Ascending aorta (tissue), 2 donors: ENCODE measurements at regions not wholly inside any gene's neighbourhood (a gene's known extent, or its start where the extent isn't known, plus 50 kb on each side); places are given as distances from the start of the nearest gene placed in this dataset.

ENCODE experiments used
- DNase-seq, 2 donors: peaks; one replicate each; pipeline ENCODE4 v3.0.0-alpha.2; 2019; ENCODE audit warnings: low spot score in 2 of 2
- H3K27ac ChIP-seq, 2 donors: fragments of 200-600 bp; sonication (generic); one replicate each; pipeline ENCODE4 v1.5.1; 2016 to 2017; ENCODE audit warnings: mild to moderate bottlenecking in 1 of 2
- H3K27me3 ChIP-seq: fragments of 200-600 bp; sonication (generic); one replicate; pipeline ENCODE4 v1.5.1; 2017
- H3K36me3 ChIP-seq, 2 donors: fragments of 200-600 bp; sonication (generic); one replicate each; pipeline ENCODE4 v1.5.1; 2016
- H3K4me1 ChIP-seq, 2 donors: fragments of 200-600 bp; sonication (generic); one replicate each; pipeline ENCODE4 v1.5.1; 2016 to 2017; ENCODE audit warnings: mild to moderate bottlenecking in 1 of 2
- H3K4me3 ChIP-seq, 2 donors: fragments of 200-600 bp; sonication (generic); one replicate each; pipeline ENCODE4 v1.5.1; 2016 to 2017; ENCODE audit warnings: mild to moderate bottlenecking in 1 of 2
- H3K9me3 ChIP-seq, 2 donors: fragments of 200-600 bp; sonication (generic); one replicate each; pipeline ENCODE4 v1.5.1; 2016
- intact Hi-C: fragments of 100-400 bp; cut with DNase I; formaldehyde crosslinking; loops from one replicate; pipeline ENCODE4 v1.15.1; 2023
- TF ChIP-seq, protein P1 (sequence below), 3 experiments: fragments of 200-600 bp in 2 of 3; fragments of 450-650 bp in 1 of 3; sonication (generic) in 2 of 3; IDR thresholded peaks; one replicate each; pipeline ENCODE4 v1.5.1; 2016 to 2019; ENCODE audit warnings: antibody characterized with exemption in 3 of 3, mild to moderate bottlenecking in 1 of 3, moderate library complexity in 1 of 3

DNA sequence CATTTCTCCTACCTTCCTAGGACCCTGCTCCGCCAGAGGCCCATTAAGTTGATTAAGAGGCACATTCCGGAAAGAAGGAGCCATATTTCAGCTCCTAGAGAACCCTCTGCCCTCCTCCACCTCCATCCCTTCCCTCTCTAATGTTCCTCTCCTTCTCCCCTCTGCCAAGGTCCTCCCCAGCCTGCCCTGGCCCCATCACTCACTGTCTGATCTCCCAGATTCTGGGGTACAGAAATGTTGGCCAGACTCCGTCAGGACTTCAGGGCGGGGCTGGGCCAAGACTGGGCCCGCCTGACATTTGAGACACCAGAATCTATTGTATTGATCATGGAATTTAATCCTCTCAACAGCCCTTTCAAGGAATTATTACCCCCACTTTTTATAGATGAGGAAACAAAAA, 136.1 kb downstream of the TMEM132E start:
- Histone ChIP-seq H3K4me1 (no peaks in the 10 kb centered on the region), H3K27me3 (no peaks in the 10 kb centered on the region), H3K36me3 (no peaks in the 10 kb centered on the region), H3K4me3 (no peak overlapping the region), H3K9me3 (no peaks in the 10 kb centered on the region), H3K27ac (no peak overlapping the region)
- DNase-seq, result no peak
- TF ChIP-seq, protein P1, sequence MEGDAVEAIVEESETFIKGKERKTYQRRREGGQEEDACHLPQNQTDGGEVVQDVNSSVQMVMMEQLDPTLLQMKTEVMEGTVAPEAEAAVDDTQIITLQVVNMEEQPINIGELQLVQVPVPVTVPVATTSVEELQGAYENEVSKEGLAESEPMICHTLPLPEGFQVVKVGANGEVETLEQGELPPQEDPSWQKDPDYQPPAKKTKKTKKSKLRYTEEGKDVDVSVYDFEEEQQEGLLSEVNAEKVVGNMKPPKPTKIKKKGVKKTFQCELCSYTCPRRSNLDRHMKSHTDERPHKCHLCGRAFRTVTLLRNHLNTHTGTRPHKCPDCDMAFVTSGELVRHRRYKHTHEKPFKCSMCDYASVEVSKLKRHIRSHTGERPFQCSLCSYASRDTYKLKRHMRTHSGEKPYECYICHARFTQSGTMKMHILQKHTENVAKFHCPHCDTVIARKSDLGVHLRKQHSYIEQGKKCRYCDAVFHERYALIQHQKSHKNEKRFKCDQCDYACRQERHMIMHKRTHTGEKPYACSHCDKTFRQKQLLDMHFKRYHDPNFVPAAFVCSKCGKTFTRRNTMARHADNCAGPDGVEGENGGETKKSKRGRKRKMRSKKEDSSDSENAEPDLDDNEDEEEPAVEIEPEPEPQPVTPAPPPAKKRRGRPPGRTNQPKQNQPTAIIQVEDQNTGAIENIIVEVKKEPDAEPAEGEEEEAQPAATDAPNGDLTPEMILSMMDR (IDR thresholded peaks at IDR 0.05), result no peak
- intact Hi-C loops, result no loop called here

GRCh38 chr17:34714475-34715410, 135.4 kb downstream of the TMEM132E start:
- no peak overlapping the region for H3K27ac ChIP-seq
- H3K36me3 ChIP-seq, result no peaks in the 10 kb centered on the region
- TF ChIP-seq, protein P1 (IDR thresholded peaks at IDR 0.05), result no peak
- intact Hi-C loops, result no loop called here
- no peak for DNase-seq
- no peaks in the 10 kb centered on the region for H3K4me1 ChIP-seq
- H3K4me3 ChIP-seq, result no peak overlapping the region
- H3K27me3 ChIP-seq, result no peaks in the 10 kb centered on the region
- H3K9me3 ChIP-seq, result no peaks in the 10 kb centered on the region

DNA sequence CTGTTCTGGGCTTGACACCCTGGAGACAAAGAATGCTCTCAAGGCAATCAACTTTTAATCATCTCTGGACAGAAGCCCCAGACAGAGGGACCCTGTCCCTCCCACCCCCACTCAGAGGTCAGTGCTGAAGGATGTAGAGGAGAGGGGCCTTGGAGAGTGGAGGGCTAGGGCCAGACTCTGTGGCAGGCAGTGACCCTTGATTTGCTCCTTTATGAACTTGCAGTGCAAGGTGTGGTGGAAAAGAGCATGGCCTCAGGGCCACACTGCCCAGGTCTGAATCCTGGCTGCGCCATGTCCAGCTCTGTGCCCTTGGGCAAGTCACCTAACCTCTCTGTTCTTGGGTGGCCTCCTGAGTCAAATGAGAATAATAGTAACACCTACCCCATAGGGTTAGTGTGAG, 134.3 kb downstream of the TMEM132E start:
- intact Hi-C loops, result no loop called here
- Histone ChIP-seq H3K9me3 (no peaks in the 10 kb centered on the region), H3K36me3 (no peaks in the 10 kb centered on the region), H3K4me1 (no peaks in the 10 kb centered on the region), H3K4me3 (no peak overlapping the region), H3K27ac (no peak overlapping the region), H3K27me3 (no peaks in the 10 kb centered on the region)
- no peak for DNase-seq
- TF ChIP-seq, protein P1 (IDR thresholded peaks at IDR 0.05), result no peak

GRCh38 chr17:34712481-34713195, 133.3 kb downstream of the TMEM132E start:
- no peaks in the 10 kb centered on the region for H3K9me3 ChIP-seq
- no peak for DNase-seq
- no peaks in the 10 kb centered on the region for H3K36me3 ChIP-seq
- H3K27ac ChIP-seq, result no peak overlapping the region
- H3K27me3 ChIP-seq, result no peaks in the 10 kb centered on the region
- no peak overlapping the region for H3K4me3 ChIP-seq
- H3K4me1 ChIP-seq, result no peaks in the 10 kb centered on the region
- TF ChIP-seq, protein P1 (IDR thresholded peaks at IDR 0.05), result no peak
- intact Hi-C loops, result no loop called here

DNA sequence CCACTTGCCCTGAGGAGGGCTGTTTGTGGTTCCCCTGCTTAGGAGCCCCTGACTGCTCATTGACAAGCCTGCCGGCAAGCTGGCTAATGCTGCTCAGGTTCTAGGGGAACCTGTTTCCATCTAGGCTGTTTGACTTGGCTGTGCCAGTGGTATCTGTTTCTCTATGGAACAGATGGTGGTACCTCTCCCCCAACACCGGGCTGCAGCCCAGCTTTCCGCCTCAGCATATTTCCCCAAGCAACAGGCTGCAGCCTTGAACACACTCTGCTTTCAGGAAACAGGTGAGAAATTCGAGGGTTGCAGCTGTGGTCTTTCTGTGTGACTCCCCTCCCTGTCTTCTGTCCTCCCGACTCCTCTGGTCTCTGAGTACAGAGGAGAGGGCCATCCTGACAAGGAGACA, 132.3 kb downstream of the TMEM132E start:
- H3K36me3 ChIP-seq, result no peaks in the 10 kb centered on the region
- no peaks in the 10 kb centered on the region for H3K27me3 ChIP-seq
- no peak for DNase-seq
- H3K4me3 ChIP-seq, result no peak overlapping the region
- TF ChIP-seq, protein P1 (IDR thresholded peaks at IDR 0.05), result no peak
- no peaks in the 10 kb centered on the region for H3K9me3 ChIP-seq
- H3K27ac ChIP-seq, result no peak overlapping the region
- H3K4me1 ChIP-seq, result no peaks in the 10 kb centered on the region
- intact Hi-C loops, result no loop called here
